ENCODE measurements at regions not wholly inside any gene's neighbourhood (a gene's known extent, or its start where the extent isn't known, plus 50 kb on each side); places are given as distances from the start of the nearest gene placed in this dataset.
"Not testable (repeated sequence)": the region's sequence is repeated elsewhere in the genome, so short reads cannot be mapped to it uniquely, and the experiment has no call there.

DNA sequence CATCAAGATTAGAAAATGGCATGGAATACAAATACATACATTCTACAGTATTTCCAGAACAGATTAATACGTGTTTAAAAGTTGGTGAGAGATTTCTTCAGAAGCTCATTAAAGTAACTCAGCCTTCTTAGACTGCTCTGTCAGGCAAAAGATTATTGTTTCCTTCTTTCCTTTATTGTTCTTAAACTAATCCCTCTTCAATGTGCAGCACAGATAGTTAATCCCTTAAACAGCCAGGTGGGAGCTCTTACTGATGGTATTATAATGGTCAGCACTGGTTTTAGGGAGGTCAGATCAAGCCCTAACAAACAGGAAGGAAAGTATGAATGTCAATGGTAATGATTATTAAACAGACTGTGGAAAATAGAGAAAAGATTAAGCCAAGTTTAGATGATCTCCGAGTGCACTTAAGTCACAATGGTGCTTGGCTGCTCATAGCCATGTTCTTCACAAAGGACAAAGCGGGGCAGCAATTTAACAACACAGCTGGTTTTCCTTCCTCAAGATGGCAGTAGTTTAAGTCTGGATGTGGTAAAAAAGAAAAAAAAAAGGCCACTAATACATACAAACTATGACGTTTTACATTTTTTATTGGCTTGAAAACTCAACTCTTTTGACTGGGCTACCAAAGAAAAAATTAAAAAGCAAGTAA, 992.6 kb downstream of the PCDH9 start:
- no peak for DNase-seq

DNA sequence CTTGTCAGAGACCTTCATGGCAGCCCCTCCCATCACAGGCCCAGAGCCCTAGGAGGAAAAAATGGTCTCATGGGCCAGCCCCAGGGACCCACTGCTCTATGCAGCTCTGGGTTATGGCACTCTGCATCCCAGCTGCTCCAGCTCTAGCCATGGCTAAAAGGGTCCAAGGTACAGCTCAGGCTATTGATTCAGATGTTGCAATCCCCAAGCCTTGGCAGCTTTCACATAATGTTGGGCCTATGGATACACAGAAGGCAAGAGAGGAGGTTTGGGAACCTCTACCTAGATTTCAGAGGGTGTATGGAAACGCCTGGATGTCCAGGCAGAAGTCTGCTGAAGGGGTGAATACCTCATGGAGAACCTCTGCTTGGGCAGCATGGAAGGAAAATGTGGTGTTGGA, 996.0 kb downstream of the PCDH9 start:
- no peak for DNase-seq

DNA sequence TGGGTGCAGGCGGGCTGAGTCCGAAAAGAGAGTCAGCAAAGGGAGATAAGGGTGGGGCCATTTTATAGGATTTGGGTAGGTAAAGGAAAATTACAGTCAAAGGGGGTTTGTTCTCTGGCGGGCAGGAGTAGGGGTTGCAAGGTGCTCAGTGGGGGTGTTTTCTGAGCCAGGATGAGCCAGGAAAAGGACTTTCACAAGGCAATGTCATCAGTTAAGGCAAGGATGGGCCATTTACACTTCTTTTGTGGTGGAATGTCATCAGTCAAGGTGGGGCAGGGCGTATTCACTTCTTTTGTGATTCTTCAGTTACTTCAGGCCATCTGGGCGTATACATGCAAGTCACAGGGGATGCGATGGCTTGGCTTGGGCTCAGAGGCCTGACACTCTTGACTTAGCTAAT, 998.2 kb downstream of the PCDH9 start:
- DNase-seq = not testable (repeated sequence)

DNA sequence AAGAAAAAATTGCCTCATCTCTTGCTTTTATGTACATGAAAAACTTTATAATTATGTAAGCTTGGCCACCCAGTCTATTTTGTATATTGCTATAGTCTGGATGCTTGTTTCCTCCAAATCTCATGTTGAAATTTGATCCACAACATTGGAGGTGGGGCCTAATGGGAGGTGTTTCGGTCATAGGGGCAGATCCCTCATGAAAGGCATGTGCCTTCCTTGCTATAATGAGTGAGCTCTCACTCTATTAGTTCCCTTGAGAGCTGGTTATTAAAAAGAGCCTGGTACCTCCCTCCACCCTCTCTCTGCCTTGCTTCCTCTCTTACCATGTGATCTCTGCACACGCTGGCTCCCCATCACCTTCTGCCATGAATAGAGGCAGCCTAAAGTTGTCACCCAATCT, 1005.1 kb downstream of the PCDH9 start:
- DNase-seq = peak; percentile 87

DNA sequence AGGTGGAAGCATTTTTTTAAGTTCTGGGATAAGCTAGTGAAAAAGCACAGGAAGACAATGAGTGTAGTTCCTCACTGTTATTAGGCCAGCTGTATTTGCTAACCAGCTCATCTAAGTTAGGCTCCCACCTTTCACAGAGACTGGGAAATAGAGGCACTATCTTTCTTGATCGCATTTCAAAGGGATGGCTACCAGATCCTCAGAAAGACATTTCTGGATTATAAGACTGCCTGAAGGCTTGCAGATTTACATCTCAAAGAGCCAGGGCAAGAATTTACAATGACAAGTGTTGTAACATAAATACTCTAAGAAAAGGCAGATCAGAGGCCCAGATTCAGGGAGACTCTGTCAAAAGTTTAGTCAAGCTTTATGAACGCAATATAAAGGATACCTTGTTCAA, 1005.5 kb downstream of the PCDH9 start:
- no peak for DNase-seq

DNA sequence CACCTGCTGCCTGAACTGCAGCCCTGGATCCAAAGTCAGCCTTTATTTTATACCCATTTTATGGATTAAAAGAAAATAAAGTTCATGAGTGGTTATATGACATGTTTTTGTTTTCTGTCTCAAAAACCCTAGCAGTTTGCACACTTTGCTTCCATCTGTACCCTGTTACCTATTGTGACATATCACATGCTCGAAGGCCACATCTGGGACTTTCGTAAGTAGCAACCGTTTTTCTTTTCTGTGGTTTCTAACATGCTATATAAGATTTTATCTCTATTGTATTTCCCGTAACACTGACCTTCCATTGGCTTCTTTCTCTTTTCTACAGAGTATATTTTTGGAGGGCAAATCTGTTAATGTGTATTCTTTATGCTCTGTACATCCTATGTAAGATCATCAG, 1007.2 kb downstream of the PCDH9 start:
- no peak for DNase-seq

DNA sequence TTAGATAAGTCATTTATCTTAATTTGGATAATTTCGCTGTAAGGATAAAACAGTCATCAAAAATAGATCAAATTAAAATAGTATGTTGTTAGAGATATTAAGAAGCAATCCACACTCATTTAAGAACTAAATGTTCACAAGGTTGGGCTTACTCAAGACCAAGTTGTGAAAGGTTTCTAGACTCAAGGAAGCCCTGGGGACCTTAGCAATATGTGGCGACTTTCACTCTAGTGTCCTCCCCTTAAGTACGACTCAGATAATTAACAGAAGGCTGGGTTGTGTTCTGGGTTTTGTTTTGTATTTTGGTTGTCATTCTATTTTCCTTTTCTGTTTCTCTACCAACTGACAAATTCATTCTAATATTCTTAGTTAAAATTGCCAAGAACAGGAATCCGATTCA, 1008.0 kb downstream of the PCDH9 start:
- DNase-seq = no peak

DNA sequence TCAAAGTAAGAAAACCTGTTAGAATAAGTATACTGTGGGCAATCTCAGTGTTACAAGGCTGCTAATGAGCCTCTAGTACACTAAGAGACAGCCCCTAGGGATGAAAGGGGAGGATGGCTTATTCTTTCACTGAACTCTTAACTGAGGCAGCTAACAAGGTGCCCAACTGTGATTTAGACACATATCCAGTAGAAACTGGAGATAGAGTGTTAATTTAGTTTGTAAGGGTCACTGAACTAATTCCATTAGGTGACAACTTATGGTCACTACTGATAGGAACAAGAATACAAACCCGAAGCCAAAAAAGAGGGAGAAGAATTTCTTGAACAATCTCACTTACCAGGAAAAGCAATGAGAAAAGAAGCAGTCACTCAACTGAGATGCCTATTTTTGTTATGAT, 1010.6 kb downstream of the PCDH9 start:
- DNase-seq = peak; percentile 22

DNA sequence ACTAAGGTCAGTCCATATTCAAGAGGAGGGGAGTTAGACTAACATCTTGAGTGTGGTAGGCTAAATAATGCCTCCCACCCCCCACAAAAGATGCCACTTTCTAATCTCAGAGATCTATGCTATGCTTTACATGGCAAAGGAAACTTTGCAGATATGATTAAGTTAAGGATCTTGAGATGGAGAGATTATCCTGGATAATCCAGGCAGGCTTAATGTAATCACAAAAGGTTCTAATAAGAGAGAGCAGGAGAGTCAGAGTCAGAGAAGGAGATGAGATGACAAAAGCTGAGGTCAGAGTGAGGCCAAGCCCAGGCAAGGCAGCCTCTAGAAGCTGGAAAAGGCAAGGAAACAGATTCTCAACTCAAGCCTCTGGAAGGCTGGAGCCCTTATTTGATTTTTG, 1011.6 kb downstream of the PCDH9 start:
- DNase-seq = no peak

DNA sequence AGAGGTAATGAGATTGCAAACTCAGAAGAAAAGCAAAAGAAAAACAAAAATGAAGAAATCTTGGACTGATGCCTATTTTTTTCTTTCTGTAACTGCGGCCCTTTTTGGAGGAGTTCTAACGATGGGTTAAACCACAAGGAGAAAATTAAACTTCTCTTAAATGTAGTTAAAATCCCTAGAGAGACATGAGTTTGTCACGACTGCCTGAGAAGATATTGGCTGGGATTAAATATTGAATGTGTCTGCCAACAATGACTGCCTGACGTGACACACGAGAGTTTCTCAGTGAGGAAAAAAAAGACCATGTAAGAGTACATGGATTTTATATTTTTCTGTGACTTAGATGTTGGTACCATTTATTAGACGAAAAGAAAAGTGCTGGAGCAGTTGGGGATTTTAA, 1013.4 kb downstream of the PCDH9 start:
- DNase-seq = no peak

DNA sequence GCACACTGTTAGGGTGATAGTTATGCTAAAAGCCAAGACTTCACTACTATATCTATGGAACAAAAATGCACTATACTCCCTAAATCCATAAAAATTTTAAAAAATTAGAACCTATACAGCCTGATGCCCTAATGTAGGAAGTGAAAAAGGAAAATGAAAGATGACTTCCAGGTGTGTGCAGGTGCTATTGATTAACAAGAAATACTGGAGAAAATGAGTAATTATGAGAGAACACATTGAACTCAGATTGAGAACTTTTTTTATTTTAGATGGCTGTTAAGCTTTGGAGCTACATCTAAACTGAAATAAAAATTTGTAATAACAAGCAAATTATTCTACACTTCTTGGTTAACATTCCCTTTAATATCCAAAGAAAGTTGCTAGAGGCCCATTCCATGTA, 1015.7 kb downstream of the PCDH9 start:
- DNase-seq = no peak

DNA sequence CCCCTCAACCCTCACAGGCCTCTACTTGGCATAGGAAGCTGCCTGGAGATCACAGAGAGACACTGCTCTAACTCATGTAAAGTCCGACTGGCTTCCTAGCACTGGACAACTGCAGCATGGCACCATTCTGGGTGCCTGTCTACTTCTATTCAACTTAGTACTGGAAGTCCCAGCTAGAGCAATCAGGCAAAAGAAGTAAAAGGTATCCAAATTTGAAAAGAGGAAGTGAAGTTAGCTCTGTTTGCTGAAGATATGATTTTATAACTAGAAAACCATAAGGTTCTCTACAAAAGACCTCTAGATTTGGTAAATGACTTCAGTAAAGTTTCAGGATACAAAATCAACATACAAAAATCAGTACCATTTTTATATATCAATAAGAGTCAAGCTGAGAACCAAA, 1017.6 kb downstream of the PCDH9 start:
- no peak for DNase-seq

DNA sequence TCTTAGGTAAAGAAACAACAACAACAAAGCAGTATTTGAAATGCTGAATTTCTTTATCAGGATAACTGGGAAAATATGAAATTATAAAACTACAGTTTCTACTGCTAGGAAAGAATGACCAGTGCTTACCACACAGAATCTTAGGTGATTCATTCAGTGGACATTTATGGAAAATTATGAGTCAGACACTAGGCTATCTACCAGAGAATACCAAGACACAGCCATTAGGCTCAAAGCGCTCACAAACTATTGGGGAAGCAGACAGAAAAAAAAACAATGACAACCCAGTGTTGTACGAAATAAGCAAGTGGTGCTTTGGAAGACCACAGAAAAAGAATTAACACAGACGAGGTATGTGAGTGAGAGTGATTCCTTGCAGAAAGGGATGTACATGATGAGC, 1019.5 kb downstream of the PCDH9 start:
- no peak for DNase-seq

DNA sequence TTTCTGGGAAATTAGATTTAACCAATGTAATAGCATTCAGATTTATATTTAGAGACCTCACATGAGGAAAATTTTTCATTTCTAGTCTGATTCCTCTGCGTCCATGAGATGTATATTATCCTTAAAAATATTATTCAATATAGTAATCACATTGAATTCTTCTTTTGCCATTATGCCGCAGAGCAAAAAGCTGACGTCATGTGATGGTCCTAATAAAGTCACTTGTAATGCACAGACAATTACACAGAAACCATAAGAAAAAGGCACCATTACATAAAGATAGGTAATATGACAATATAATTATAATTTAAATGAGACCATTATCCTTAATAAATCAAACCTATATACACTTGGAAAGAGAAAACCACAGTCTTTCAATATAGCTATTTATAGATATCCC, 1021.5 kb downstream of the PCDH9 start:
- DNase-seq = no peak

DNA sequence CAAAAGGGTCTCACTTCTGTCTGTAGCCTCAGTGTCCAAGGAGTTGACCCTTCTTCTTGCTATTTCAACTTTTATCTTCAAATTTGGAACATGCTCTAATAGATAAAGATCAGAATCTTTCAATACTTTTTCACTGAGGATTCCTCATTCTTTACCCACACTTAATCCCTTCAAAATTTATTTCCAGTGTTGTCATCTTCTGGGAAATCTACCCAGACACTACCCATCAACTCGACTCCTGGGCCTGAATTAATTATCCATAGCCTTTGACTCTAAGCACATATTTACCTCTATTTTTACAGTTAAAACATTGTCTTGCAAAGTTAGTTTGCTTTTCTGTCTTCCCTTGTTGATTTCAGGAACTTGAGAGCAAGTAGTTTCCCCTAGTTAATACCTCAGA, 1022.5 kb downstream of the PCDH9 start:
- no peak for DNase-seq

DNA sequence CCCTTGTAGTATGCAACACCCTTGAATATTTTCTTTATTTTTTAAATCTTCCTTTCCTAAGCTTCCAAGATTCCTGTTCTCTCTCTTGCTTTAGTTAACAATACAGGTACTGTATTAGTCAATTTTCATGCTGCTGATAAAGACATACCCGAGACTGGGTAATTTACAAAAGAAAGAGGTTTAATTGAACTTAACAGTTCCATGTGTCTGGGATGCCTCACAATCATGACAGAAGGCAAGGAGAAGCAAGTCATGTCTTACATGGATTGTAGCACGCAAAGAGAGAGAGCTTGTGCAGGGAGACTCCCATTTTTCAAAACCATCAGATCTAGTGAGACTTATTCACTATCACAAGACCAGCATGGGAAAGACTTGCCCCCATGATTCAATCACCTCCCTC, 1024.3 kb downstream of the PCDH9 start:
- DNase-seq = no peak

DNA sequence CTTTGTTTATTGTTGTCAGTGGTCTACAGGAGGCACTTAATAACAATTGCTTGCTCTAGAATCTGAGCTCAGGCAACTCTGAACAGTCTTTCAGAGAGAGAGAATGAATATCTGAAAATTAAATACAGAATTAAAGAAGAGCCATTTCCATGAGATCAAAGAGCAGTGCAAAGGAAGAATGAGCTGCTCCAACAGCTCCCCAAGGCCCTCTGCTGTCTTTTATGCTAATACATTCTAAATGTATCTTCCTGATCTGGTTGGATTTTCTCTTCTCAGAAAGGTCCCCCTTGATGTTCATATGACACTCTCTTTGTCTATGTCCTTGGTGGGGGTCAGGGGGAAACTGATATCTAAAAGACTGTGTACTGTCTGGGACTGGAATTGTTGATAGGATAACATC, 1029.6 kb downstream of the PCDH9 start:
- DNase-seq = no peak

DNA sequence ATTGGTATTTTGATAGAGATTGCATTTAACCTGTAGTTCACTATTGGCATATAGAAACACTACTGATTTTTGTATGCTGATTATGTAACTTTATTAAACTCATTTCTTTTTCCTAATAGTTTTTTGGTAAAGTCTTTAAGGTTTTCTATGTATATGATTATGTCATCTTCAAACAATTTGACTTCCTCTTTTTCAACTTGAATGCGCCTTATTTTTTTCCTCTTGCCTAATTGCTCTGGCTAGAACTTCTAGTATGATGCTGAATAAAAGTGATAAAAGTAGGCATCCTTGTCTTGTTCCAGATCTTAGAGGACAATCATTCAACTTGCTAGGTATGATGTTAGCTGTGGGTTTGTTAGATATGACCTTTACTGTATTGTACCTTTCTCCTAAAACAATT, 1034.9 kb downstream of the PCDH9 start:
- DNase-seq = no peak

DNA sequence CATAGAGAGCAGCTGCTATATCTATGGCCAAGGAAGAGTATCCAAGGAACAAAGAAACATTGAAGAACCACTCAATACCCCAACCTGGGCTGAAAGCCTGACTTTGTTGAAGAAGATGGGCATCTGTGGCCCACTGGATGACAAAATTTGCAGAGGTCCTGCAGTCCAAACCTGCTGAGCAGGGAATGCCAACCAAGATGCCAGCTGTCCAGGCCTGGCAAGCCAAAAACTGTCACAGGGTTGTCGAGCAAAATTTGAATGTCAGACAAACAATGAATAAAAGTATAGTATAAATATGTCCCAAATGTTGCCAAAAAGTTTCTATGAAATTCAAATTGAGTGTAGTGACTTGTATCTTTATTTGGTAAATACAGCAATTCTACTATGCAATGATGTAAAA, 1040.2 kb downstream of the PCDH9 start:
- DNase-seq = no peak

DNA sequence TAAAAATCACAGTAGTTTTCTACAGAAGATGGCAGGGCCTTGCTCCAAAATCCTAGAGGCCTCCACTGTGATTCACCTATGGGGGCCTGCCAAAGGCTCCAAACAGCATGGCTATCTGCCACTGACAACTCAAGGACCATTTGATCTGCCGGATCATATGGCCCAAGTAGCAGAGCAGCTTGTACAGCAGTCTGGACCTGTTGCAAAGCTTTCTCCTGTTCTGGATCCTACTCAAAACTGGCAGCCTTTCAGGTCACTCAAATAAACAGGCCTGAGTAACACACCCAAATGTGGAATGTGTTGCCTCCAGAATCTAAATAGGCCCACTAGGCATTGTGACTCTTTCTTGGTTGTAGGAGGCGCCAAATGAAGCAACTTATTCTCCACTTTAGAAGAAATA, 1049.3 kb downstream of the PCDH9 start:
- no peak for DNase-seq

DNA sequence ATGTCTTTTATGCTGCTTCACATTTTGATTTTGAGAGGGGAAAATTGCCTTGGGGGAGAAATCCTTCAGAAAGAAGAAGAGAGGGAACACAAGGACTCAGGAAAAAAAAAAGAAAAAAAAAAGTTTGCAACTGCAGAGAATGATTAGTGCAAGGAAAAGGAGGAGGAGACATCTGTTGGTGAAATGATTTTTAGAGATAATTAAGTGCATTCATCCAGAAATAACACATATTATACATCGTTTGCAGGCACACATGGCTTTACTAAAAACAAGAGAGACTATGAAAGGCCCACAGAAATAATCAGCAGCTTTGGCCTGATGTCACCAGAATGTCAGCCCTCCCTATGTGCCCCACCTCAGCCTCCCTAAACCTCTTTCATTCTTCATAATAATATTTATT, 1058.2 kb downstream of the PCDH9 start:
- peak; percentile 97 for DNase-seq

DNA sequence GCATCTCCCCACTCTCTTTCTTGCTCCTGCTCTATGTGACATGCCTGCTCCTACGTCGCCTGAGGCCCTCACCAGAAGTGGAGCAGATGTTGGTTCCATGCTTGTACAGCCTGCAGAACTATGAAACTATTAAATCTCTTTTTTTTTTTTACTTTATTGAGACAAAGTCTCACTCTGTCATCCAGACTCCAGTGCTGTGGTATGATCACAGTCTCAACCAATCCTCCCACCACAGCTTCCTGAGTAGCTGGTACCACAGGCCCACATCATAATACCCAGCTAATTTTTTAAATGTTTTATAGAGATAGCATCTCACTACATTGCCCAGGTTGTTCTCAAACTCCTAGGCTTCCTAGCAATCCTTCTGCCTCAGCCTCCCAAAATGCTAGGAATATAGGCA, 1067.7 kb downstream of the PCDH9 start:
- DNase-seq = no peak

DNA sequence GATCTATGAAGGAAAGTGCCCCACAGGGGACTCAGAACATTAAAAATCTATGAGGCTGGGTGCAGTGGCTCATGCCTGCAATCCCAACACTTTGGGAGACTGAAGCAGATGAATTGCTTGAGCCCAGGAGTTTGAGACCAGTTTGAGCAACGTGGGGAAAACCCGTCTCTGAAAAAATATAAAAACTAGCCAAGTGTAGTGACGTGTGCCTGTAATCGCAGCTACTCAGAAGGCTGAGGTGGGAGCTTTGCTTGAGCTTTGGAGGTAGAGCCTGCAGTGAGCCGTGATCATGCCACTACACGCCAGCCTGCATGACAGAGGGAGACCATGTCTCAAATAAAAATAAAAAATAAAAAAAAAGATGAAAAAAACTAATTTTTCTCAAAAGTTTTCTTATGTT, 1070.6 kb downstream of the PCDH9 start:
- no peak for DNase-seq

DNA sequence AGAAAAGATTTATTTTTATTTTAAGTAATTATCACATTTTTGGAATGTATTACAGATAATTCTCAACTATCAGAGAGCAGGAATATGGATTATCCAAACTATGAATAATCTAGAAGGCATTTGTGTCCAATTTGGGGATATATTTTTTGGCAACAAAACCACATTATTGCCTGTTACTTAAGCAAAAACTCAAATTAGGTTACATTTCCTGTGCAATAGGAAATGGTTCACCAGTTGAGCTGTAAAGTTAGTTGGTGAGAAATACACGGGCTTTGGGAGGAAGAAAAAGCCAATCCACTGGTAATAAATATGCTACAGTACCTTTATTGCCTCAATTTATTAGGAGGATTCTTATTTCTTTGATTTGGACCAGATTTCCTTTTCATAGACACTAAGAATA, 1075.2 kb downstream of the PCDH9 start:
- DNase-seq = no peak

DNA sequence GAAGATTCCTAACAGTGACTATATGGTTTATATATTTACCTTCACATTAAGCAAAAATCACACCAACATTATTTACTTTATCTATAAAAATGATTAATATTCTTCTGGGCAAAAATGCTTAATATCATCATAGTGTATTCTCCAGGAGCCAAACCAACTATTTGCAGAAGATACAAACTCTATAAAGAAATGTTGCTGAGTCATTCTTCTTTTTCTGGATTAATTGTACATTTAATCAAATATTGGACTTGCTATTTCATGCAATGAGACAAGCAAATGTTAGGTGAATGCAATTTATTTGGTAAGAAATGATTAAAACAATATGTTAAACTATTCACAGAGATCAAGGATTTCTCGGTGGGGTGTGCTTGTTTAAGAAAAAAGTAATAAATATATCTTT, 1075.8 kb downstream of the PCDH9 start:
- no peak for DNase-seq

DNA sequence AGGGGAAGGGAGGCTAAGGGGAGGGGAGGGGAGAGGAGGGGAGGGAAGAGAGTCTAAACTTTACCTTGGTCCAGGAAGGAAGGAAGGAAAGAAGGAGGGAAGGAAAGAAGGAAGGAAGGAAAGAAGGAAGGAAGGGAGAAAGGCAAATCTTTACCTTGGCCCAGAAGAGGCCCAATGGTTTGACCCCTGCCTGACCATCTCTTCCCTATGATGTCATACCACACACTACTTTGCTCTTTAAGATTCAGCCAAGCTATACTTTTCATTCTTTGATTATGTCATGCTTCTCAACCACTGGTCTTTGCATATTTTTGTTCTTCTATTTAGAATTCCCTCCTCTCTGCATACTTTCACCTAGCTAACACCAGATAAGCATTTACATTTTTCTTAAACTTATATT, 1077.5 kb downstream of the PCDH9 start:
- DNase-seq = no peak
